Stimulated activated CD4-positive, alpha-beta T cell treated with anti-CD3 and anti-CD28 coated beads, Interleukin-4, amount 100 ng/mL, for 1 hour (primary cell): ENCODE measurements at regions not wholly inside any gene's neighbourhood (a gene's known extent, or its start where the extent isn't known, plus 50 kb on each side); places are given as distances from the start of the nearest gene placed in this dataset.

ENCODE experiments used
- DNase-seq: peaks from one replicate; pipeline ENCODE4 v3.0.0-alpha.2; 2020

DNA sequence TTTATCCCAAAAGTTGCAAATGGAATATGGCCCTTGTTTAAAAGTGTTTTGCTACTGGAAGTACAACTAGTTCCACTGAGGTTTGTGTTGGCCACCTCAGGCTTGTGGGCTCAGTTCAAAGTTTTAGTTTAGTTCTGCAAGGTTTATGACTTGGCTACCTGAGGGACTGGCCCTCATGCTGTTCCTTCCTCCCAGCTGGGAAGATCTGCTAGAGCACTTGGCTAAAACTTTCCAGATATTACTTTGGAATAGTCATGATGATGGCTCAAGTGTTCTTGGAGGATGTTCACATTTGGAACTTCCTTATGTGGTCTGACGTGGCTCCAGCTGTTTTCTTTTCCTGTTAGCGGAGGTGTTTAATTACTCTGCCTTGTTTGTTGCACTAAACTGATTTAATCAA lies 110.2 kb upstream of the IVNS1ABP start:
- no peak for DNase-seq

DNA sequence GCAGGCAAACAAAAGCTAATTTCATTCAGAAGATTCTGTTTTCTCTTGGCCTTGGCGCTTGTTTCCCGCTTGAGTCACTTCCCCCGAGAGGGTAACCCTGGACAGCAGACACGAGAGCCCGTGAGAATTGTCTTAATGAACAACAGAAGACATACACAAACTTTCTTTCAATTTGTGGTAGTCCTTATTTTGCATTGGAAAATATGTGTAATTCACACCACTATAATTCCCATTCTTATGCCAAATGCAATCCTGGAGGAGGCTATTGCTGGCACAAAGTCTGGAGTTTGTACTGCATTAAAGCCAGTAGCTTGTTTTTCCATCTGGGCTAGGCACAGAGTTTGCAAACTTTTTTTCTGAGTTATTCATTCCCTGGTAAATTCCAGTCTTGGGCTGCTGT lies 109.8 kb upstream of the IVNS1ABP start:
- DNase-seq, result no peak

DNA sequence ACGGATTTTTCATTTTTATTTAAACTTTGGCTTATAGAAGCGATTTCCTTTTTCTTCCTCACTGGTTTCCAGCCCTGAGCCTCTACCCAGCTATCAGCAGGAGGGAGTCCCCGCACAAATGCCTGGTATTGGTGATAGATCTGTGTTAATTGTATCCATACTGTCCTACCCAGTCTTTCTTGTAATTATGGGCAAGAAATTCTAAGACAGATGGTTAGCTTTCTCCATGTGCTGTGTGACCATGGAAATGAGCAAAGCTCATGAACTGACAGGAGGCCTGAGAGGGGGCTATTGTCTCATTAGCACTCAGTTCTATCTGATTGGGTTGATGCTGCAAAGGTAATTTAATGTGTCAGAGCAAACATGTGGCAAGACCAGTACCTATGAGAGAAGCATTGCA lies 108.1 kb upstream of the IVNS1ABP start:
- no peak for DNase-seq

DNA sequence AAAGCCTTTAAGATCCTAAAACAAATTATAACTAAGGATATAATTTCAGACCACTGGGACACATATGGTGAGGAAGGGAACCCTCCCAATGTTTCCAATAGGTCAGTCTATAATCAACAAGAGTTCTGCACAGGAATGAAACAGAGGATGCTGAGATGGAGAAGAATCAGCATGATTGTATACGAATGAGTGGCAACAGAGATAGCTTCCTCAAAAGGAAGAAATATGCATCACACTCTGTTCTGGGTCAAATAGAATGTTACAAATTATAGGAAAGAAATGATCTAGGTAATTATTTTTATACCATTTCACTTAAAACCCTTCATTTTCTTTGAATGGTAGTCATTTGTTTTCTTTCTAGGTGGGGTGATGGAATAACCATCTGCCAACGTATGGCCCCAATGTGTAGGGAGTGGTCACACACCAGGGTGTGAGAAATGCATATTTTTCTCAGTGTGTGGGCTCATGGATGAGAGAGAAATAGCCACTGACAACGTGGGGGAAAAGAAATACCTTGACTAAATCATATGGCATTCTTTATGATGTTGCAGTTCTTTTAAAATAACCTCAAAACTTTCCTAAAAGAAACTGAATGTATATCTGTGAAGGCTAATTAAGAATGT lies 104.6 kb upstream of the IVNS1ABP start:
- no peak for DNase-seq

DNA sequence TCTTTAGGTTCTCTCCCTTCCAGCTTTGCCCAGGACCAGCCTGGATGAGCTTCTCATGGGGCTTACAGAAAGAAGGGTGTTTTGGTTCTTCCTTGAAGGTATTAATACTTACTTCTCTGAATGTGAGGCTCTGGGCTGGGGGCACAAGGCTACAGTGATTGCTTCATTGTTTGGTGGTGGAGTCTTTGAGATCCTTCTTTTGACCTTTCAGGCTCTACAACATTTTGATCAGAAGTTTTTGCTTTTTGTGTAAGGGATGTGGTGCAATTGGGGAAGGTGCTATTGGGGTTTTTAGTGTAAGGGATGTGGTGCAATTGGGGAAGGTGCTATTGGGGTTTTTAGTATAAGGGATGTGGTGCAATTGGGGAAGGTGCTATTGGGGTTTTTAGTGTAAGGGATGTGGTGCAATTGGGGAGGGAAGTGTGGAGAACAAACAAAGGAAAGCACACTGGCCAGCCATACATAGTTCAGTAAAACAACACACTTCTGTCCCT lies 103.6 kb upstream of the IVNS1ABP start:
- no peak for DNase-seq

DNA sequence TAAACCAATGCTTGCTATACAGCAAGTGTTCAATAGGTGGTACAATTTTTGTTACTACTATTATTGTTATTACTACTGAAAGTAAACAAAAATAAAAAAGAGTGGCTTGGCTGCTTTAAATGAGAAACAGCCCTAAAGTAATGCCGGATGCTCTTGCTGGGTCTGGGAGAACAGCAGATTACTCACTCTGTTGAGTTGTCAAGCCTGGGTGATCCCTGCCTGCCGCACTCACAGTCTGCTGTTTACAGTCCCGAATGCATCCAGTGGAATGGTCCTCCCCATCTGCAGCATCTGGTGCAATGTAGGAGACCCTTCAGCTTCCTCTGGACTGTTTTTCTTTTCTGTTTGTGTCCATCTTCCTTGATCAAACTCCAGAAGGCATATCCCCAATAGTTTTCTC lies 102.7 kb upstream of the IVNS1ABP start:
- DNase-seq, result no peak

DNA sequence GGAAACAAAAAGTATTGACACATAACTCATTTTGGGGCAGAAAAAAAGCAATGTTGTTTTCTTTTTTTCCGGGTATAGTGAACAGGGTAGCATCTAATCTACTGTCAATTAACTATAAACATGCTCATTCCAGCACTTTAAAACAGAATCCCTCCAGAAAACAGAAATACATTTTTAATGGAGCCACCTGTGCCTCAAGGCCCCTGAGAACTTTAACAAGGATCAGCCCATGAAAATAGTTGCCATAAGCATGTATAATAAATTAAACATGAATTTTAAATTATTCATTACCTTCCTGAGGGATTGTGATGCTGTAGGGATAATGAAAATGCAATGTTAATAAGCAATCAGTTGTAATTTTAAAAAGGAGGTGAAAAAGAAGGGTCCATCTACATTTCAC lies 101.4 kb upstream of the IVNS1ABP start:
- DNase-seq, result no peak

DNA sequence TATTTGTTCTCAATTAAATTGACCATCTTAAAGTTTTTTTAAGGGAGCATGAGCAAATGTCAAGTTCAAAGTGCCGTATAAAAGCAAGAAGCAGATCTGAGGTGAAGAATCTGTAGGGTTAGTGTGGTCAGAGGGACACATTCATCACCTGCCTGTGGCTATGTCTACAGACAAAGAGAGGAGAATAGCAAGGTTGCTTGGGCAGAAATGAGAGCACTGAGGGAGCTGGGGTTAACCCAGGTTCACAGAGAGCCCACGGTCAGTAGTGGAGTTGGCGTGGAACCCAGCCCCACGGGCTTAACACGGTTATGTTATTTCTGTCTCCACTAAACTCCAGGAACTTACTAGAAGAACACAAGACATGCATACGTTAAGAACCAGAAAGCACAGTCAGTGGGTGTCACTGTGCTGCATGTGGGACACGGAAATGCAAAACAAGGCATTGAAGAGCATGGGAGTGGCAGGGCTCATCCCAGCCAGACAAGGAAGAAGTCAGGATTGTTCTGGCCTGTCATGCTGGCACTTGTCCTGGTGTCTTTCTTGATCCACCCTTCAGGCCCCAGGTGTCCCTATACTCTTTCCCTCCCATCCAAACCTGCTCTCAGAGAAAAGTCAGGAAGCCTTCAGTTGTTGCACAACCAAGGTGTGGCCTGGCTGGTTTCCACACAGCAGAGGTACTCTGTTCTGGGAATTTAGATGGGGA lies 95.5 kb upstream of the IVNS1ABP start:
- no peak for DNase-seq

DNA sequence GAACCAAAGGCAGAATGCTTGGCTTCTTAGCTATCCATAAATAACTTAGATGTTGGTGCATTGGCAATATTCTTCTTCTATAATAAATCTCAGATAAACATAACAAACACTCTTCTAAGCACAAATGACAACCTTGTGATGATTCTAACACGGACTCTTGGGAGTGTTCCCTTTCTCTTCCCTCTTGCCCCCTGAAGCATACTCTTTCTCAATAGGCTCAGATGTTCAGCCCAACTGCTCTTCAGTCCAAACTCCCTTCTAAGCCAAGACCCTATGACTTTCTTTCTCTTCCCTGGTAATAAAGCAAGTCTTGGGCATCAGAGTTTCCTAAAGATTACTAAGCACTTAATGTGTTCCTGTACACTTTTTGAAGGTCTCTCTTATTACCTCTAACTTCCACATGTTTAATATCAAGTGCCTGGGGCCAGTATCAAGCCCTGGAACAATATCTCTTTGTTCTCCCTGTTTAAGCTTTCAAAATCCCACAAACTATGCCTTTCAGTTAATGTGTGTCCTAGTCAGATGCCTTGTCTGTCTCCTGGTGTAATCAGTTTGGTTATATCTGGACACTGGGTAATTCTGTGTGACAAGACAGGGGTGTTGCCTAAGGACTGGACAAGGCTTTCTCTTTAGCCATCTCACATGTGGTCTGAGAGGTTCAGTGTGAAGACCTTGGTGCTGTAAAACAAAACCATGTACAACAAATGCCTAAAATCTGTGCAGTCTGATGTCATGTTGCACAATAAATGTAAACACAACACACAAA lies 92.9 kb upstream of the IVNS1ABP start:
- DNase-seq, result no peak

DNA sequence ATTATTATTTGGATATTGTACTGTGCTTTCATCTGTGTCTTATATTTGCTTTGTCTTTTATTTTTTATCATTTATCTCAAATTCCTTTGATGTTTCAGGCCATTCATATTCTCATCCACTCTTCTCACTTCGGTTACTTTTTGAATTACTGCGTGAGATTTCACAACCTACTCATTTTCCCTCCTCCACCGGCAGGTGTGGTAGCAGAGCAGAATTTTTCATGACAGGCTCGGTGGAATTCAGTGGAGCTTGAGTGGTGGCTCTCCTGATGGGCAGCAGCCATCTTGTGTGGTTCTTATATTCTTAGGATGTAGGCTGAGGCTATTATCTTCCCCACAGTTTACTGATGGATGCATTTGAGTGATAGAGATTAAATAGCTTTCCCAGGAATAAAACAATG lies 92.3 kb upstream of the IVNS1ABP start:
- no peak for DNase-seq

DNA sequence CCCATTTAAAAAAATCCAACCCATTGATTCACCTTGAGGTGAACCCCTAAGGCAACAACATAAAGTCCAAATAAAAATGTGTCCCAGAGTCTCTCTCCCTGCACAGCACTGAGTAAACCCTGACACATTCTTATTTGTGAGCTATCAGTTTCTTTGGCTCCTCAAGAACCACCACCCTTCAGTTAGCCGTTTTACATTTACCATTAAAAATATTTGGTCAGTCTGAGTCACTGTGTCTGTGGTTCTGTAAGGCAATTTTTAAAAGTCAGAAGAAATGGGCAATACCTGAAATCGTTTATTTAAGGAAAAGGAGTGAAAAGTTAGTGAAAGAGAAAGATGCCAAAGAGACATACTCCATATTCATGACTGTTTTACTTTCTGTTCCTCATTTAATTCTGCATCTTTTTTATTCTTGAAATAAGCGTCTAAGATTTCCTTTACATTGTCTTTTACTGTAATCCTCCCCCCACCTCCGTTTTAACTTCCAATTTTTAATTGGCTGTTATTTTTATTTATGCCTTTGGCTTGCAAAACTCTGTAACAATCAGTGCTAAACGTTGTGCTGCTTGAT lies 91.7 kb upstream of the IVNS1ABP start:
- no peak for DNase-seq

DNA sequence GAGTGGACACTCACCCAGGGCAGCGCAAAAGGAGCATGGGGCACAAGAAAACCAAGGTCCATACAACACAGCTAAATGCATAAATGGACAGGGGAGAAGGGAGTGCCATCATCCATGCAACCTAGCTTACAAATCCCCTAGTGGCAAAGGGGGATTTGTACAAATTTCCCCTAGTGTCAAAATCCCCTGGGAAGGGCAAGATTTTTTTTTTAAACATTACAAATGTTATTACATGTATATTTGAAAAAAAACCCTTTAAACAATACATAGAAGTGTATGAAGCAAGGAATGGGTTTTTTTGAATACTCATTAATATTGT lies 89.6 kb upstream of the IVNS1ABP start:
- no peak for DNase-seq

DNA sequence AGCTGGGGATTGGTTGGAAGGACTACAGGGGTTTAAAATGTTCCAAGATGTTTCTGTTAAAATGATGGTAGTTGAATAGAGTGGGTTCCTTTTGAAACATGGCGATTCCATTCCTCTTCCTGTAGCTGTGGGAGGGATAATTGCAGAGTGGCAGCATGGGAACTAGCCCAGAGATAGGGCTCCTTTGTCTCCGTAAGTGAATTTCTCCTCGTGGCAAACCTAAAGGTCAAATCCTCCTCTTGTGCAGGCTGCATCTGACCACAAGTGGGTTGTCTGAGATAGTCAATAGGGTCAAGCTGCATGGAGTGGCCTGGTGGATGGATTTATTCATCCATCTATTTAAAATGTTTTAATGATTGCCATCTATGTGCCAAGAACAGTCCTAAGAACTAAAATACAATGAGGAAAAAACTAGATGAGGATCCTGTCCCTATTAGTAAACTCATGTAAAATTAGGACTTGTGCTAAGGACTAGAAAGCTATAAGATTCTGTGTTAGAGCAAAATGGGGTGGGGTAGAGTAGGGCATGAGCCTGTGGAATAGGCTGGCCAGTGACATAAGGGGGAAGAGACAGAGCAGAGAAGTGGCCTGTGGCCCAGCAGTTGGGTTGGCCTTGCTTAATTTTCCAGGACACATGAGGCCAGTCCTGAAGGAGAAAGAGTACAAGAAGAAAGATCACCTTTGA lies 89.1 kb upstream of the IVNS1ABP start:
- no peak for DNase-seq

DNA sequence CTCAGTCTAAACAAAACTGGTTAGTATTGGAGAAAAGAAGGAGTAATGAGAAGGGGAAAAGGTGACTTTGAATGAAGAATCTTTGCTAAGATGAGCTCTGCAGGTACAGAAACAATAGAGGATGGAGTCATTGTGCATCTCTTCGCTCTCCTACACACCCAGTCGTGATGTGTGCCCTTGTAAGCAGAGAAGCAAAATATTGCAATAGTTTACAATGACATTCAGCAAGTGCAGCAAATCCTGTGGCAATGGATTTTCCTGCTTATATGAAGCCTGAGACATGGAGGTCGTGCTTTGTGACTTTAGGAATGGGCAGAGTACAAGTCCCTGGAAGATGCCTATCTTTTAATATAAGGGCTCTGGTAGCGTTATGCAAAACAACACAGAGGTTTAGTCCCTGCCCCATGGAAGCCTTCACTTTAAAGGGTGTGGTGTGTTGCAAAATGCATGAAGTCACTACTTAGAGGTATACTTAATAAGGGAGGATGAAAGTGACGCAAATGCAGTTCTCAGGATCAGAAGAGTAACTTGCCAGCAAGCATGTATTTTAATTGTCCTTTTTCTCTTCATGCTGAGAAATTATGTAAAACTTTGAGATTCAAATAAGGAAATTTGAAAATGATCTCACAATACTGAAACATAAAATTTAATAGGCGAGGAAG lies 88.0 kb upstream of the IVNS1ABP start:
- no peak for DNase-seq

DNA sequence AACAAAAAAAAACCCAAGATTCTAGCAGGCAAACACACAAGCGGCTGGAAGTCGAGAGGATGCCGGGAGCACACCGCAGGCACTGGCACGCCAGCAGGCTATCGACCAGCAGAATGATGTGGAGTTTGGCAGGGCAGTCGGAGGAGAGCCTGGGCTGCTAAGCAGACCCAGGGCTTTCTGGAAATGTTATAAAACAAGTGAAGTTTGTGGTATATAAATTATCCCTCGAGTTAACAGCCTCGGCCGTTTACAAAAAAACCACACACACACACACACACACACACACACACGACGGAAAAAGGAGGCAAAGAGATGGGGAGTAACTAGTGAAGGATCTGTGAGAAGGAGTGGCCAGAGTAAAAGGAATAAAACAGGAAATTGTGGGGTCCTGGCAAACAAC lies 87.2 kb upstream of the IVNS1ABP start:
- no peak for DNase-seq

DNA sequence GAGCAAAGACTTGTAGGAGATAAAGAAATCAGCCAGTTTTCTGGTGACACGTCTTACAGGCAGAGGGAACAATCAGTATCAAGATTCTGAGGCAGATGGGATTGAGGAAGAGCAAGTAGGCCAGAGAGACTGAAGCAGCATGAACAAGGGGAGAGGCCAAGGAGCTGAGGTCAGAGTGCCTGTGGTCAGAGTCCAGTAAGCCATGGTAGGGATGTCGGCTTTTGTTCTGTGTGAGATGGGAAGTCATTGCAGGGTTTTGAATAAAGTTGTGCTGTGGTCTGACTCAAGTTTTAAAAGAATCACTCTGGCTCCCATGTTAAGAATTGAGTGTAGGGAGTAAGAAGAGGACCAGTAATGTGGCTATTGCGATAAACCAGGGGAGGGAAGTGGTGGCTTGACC lies 85.9 kb upstream of the IVNS1ABP start:
- DNase-seq, result no peak

DNA sequence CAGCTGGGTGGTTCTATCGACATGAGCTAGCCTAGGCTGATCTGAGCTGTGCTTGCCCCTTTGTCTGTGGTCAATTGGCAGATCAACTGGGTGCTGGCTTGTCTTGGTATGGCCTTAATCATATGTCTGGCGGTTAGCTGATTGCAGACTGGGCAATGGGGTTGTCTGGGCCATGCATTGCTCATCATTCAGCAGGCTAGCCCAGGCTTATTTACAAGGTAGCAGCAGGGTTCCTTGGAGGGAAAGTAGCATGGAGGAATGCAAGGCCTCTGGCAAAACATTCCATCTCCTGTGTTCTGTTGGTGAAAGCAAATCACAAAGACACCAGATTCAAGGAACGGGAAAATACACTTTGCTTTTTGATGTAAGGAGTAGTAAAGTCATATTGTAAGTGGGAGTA lies 84.0 kb upstream of the IVNS1ABP start:
- no peak for DNase-seq

DNA sequence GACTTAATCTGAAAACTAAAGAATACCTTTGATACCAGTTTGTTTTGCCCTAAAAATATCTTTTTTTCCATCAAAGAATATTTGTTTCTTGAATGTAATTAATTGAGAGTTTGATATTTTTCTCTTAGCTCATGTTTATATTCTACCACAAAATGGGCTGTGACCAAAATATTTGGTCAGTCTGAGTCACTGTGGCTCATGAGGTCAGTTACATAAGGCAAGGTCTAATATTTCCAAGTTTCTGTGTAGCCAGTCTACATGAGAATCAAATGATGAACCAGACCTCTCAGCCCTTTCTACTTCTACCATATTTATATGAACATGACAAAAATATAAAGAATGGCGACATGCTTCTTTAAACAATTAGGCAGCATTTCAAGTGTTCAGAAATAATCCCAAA lies 83.0 kb upstream of the IVNS1ABP start:
- DNase-seq, result no peak

DNA sequence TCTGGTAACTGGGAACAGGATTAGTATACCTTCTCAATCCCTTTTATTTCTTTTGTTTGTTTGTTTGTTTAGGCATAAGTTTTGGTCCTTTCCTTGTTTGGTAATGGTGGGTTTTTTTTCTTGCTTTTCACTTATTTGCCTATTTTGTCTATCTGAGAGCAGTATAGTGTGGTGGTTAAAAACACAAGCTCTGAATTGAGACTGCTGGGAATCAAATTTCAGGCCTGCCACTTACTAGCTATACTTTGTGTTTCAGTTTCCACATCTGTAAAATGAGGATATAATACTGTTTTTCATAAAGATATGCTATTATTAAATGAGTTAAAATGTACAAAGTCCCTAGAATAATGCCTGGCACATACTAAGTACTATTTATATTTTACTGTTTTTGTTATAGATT lies 81.6 kb upstream of the IVNS1ABP start:
- no peak for DNase-seq

DNA sequence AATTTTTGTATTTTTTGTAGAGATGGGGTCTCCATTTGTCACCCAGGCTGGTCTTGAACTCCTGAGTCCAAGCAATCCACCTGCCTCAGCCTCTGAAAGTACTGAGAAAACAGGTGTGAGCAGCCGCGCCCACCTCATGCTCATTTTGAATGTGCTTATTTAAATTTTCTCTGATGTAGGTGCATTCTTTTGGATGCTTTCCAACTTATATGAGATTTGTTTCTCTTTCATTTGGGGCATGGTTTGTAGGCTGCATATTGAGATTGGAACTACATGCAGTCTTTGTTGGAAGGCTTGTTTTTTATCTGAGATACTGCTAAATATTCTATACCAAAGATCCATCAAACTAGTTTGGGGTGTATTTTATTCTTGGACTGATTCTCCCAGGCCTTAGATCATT lies 81.0 kb upstream of the IVNS1ABP start:
- no peak for DNase-seq

DNA sequence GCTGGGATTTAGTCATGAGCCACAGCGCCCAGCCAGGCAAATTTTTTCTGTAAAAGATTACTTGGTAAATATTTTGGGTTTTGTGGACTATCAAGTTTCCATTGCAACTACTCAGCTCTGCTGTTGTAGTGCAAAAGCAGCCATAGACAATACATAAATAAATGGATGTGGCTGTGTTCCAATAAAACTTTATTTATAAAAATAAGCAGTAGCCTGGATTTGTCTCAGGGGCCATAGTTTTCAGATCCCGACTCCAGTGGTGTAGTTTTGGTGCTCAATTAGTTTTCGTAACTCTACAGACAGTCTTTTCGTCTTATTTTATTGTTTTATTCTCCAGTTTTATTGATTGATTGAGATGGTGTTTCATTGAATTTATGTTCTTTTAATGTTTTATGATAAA lies 80.1 kb upstream of the IVNS1ABP start:
- no peak for DNase-seq

DNA sequence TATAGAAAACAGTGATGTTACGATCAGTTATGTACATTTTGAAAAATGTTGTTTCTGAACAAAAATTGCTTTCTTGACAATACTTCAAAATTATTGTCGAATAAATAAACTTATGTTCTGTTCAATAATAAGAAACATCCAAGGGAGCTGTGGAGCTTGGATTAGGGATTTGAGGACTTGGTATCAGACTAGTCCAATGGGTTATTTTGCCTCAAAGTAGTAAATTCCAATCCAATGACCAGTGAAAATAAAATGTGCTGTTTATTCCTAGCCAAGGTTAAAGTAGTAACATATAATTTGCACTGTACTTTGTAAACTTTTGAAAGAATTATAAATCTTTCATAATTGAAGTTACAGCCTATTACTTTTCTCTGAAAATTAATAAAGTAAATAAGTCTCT lies 79.1 kb upstream of the IVNS1ABP start:
- DNase-seq, result no peak

DNA sequence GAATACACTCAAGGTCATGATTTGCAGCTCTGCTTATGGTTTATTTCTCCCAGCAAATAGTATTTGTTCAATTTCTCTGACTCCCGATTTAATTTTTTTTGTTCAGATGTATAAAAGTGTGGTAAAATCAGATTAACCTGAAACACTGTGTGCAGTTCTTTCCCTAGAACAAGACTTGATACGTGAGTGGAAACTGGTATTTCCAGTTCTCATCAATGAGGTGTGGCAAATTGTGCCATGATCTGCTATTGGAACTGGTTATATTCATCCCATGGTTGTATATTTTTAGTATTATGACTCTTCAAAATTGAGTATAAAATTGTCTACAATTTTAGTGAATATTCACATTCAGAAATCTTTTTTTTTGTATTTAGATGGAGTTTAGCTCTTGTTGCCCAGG lies 76.8 kb upstream of the IVNS1ABP start:
- no peak for DNase-seq
